ENCODE measurements at regions not wholly inside any gene's neighbourhood (a gene's known extent, or its start where the extent isn't known, plus 50 kb on each side); places are given as distances from the start of the nearest gene placed in this dataset.

GRCh38 chr5:3199962-3200755 is 395.5 kb upstream of the IRX1 start:
- TF ChIP-seq SIN3A (IDR thresholded peaks at IDR 0.05; ENCODE audit: borderline replicate concordance, insufficient read depth, low read depth, low read length): no peak
- TF ChIP-seq CTCF (IDR thresholded peaks at IDR 0.05): no peak

All from Panc1 (cell line).